Keratinocyte (primary cell): ENCODE measurements at regions not wholly inside any gene's neighbourhood (a gene's known extent, or its start where the extent isn't known, plus 50 kb on each side); places are given as distances from the start of the nearest gene placed in this dataset.

Source experiments
- CTCF ChIP-seq, 3 experiments: IDR thresholded peaks in 1 of 3; conservative IDR thresholded peaks in 1 of 3; optimal IDR thresholded peaks in 1 of 3; 2 replicates in 2 of 3; 3 replicates in 1 of 3; pipeline versions ENCODE3 to v1.5.1; 2011; ENCODE audit warnings: low read length in 3 of 3, mild to moderate bottlenecking in 3 of 3, moderate library complexity in 2 of 3, control low read depth in 1 of 3, inconsistent platforms in 1 of 3; ENCODE audit not compliant: insufficient read depth in 2 of 3; ENCODE audit errors: extremely low read depth in 1 of 3
- EZH2 ChIP-seq: IDR thresholded peaks from one replicate; pipeline ENCODE4 v1.6.1; 2012; ENCODE audit warnings: inconsistent platforms, mild to moderate bottlenecking, low read length, moderate library complexity

DNA sequence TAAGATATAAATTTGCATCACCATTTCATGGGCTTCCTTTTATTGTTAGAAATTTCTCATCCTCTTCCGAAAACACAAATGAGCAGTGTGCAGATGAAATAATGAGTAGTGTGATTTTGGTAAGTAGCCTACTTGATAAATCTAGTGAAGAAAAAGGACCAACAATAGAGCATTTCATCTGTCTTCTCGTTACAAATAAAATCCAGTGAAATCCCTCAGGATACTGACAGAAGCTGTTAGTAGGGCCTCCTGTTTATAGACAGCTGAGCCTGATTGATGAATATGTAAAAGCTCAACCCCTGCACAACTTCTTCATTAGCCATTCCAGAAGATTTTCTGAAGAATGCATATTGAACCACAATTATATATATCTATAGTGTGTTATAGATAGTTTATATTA is 363.7 kb upstream of the EPHA6 start:
- TF ChIP-seq CTCF (optimal IDR thresholded peaks at IDR 0.05 in 1 of 3, IDR thresholded peaks at IDR 0.05 in 1 of 3, conservative IDR thresholded peaks at IDR 0.05 in 1 of 3; ENCODE audit: extremely low read depth in 1 of 3, insufficient read depth in 2 of 3, low read length in 3 of 3) (no peak), EZH2 (no peak)
